GM06990 (cell line): ENCODE measurements at regions not wholly inside any gene's neighbourhood (a gene's known extent, or its start where the extent isn't known, plus 50 kb on each side); places are given as distances from the start of the nearest gene placed in this dataset.
"Not testable (repeated sequence)": the region's sequence is repeated elsewhere in the genome, so short reads cannot be mapped to it uniquely, and the experiment has no call there.

Source experiments
- DNase-seq: peaks from one replicate; pipeline ENCODE4 v3.0.0-alpha.2; 2011; ENCODE audit not compliant: insufficient read length; ENCODE audit errors: extremely low read depth
- H3K27me3 ChIP-seq: replicated peaks from 2 replicates; pipeline ENCODE4 v1.6.0; 2011; ENCODE audit warnings: low read length; ENCODE audit not compliant: control insufficient read depth, insufficient read depth
- H3K36me3 ChIP-seq: 2 replicates; pipeline ENCODE4 v1.5.1; 2011; ENCODE audit warnings: low read length; ENCODE audit not compliant: control insufficient read depth, insufficient read depth
- H3K4me3 ChIP-seq: replicated peaks from 2 replicates; pipeline ENCODE4 v1.5.1; 2011; ENCODE audit warnings: low read depth, mild to moderate bottlenecking, control low read depth, low read length
- TF ChIP-seq, protein P1 (sequence below): IDR thresholded peaks from 2 replicates; pipeline ENCODE4 v1.5.1; 2011; ENCODE audit warnings: low read length, control low read depth, mild to moderate bottlenecking, inconsistent platforms; ENCODE audit not compliant: insufficient read depth, poor library complexity, severe bottlenecking

DNA sequence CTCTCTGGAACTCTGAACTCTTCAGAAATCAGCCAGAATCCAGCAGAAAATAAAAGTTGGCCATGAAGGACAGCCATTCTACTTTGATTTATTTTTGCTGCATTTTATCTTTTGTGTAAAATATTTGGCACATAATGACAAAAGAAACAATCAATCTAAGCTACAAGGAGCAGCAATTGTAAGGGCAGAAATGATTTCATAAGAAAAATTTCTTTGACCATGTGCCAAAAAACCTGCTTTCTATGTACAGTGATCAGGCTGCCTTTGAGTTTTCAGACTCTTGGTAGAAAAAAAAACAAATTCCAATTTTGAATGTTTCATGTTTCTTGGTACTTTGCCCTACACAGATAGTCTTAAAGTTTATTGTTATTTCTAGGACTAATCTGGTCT is 69.8 kb upstream of the SLC1A3 start:
- H3K36me3 ChIP-seq, result no peaks in the 10 kb centered on the region
- TF ChIP-seq, protein P1, sequence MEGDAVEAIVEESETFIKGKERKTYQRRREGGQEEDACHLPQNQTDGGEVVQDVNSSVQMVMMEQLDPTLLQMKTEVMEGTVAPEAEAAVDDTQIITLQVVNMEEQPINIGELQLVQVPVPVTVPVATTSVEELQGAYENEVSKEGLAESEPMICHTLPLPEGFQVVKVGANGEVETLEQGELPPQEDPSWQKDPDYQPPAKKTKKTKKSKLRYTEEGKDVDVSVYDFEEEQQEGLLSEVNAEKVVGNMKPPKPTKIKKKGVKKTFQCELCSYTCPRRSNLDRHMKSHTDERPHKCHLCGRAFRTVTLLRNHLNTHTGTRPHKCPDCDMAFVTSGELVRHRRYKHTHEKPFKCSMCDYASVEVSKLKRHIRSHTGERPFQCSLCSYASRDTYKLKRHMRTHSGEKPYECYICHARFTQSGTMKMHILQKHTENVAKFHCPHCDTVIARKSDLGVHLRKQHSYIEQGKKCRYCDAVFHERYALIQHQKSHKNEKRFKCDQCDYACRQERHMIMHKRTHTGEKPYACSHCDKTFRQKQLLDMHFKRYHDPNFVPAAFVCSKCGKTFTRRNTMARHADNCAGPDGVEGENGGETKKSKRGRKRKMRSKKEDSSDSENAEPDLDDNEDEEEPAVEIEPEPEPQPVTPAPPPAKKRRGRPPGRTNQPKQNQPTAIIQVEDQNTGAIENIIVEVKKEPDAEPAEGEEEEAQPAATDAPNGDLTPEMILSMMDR, result no peak

GRCh38 chr5:36537724-36538123 is 68.7 kb upstream of the SLC1A3 start:
- DNase-seq, result no peak

More for the DNA sequence above, 69.8 kb upstream of the SLC1A3 start:
- DNase-seq, result no peak
- H3K4me3 ChIP-seq, result no peak overlapping the region
- H3K27me3 ChIP-seq, result no peaks in the 10 kb centered on the region; the same call in 1 of the 2 replicates

DNA sequence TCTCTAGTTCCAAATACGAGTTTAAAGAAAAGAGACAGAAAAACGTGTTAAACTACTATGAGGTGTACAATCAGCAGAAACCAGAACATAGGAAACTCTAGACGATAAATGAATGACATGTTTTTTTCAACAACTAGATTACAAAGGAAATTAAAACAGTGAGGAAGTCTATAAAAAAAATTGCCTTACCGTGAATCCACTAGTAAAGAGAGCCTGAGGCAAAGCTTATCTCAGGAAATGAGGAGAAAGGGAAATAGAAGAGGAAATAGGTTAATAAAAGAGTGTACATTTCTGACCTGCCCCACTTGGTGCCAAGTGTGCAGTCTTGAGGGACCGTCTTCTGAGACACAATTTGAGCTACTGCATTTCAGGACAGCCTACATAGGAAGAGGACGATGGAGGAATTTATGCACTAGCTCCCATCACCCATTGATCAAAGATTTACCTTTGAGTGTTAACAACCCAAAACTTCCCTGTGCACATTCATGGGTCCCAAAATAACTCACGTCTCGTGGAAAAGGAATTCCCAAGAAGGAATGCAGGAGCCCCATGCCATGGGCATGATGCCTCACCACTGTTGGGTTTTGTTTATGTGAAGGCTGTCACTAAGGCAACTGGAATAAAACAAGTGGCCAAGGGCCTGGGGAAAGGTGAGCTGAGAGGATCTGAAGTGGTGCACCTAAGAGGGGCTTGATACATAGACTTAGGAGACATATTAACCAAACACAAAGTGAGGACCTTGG is 53.6 kb upstream of the SLC1A3 start:
- H3K27me3 ChIP-seq, result no peaks in the 10 kb centered on the region
- no peak for DNase-seq
- TF ChIP-seq, protein P1, result no peak
- H3K36me3 ChIP-seq, result no peaks in the 10 kb centered on the region
- H3K4me3 ChIP-seq, result no peak overlapping the region

More at GRCh38 chr5:36537724-36538123, 68.7 kb upstream of the SLC1A3 start:
- Histone ChIP-seq H3K36me3 (no peaks in the 10 kb centered on the region), H3K27me3 (no peaks in the 10 kb centered on the region; the same call in 1 of the 2 replicates), H3K4me3 (no peak overlapping the region)
- TF ChIP-seq, protein P1, result no peak

DNA sequence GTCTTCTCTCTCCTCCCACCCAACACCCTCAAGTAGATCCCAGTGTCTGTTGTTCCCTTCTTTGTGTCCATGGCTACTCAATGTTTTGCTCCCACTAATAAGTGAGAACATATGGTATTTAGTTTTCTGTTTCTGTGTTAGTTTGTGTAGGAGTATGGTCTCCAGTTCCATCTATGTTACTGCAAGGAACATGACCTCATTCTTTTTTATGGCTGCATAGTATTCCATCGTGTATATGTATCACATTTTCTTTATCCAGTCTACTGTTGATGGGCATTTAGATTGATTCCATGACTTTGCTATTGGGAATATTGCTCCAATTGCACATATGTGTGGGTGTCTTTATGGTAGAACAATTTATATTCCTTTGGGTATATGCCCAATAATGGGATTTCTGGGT is 51.4 kb upstream of the SLC1A3 start:
- H3K27me3 ChIP-seq, H3K4me3 ChIP-seq, DNase-seq, H3K36me3 ChIP-seq: not testable (repeated sequence)
